HepG2 (cell line): ENCODE measurements at regions not wholly inside any gene's neighbourhood (a gene's known extent, or its start where the extent isn't known, plus 50 kb on each side); places are given as distances from the start of the nearest gene placed in this dataset.

Source experiments
- ATAC-seq: fragments of 200-7000 bp; cut with Tn5 transposase; 3 replicates; pipeline ENCODE4 v1.9.1; 2020; ENCODE audit warnings: mild to moderate bottlenecking, moderate library complexity
- BruUV-seq: library from RNA; stranded (reverse); fragments of 400-500 nt; replicated peaks from 2 replicates; lab custom pipeline; 2021; lab: Mats Ljungman, UMichigan
- CTCF ChIA-PET: fragments of 300-600 bp; formaldehyde crosslinking; extraction: SDS; loops from one replicate; lab custom pipeline; 2021; ENCODE audit warnings: low total read pairs, inconsistent platforms, low intra/inter-chr PET ratio; lab: Yijun Ruan, JAX
- POLR2A ChIA-PET: fragments of 350-600 bp; sonication (Branson Sonifier 250); formaldehyde crosslinking; loops from one replicate; lab custom pipeline; 2020; ENCODE audit warnings: antibody characterized with exemption, inconsistent platforms; lab: Yijun Ruan, JAX
- DNase-seq: peaks from one replicate; pipeline ENCODE4 v3.0.0-alpha.2; 2015; ENCODE audit warnings: low spot score
- FAIRE-seq: peaks from 3 replicates; lab custom pipeline; 2011; peaks lifted over from hg19 to GRCh38; lab: Jason Lieb, UNC
- H2AFZ ChIP-seq: one replicate; pipeline ENCODE4 v1.6.1; 2011; ENCODE audit warnings: low read length, inconsistent platforms
- H3K27ac ChIP-seq: fragments of 300-600 bp; 3 replicates; pipeline ENCODE4 v1.8.0; 2011; ENCODE audit warnings: mixed run types, mild to moderate bottlenecking, mixed read lengths, low read length, inconsistent platforms; ENCODE audit not compliant: insufficient read depth; ENCODE audit errors: extremely low read length
- H3K27me3 ChIP-seq, 2 experiments: fragments of 200-600 bp in 1 of 2; 2 replicates in 1 of 2; 3 replicates in 1 of 2; pipeline versions ENCODE4 v1.6.0 to v1.8.0; 2011; ENCODE audit warnings: low read length in 2 of 2, mild to moderate bottlenecking in 2 of 2, moderate library complexity in 2 of 2, inconsistent platforms in 1 of 2; ENCODE audit not compliant: insufficient read depth in 2 of 2, control insufficient read depth in 1 of 2
- H3K36me3 ChIP-seq, 2 experiments: fragments of 200-600 bp in 1 of 2; replicated peaks in 1 of 2; 2 replicates in 1 of 2; 3 replicates in 1 of 2; pipeline versions ENCODE4 v1.5.1 to v1.8.0; 2011; ENCODE audit warnings: low read length in 2 of 2, inconsistent platforms in 1 of 2; ENCODE audit not compliant: insufficient read depth in 2 of 2, control insufficient read depth in 1 of 2
- H3K4me1 ChIP-seq: 2 replicates; pipeline ENCODE4 v1.5.1; 2012; ENCODE audit warnings: low read length, inconsistent platforms; ENCODE audit not compliant: insufficient read depth
- H3K4me2 ChIP-seq: 2 replicates; pipeline ENCODE4 v1.6.0; 2011; ENCODE audit warnings: low read depth, low read length, inconsistent platforms
- H3K4me3 ChIP-seq, 3 experiments: fragments of 200-600 bp in 1 of 3; sonication (generic), shearing (Covaris generic) in 1 of 3; replicated peaks in 1 of 3; 2 replicates each; pipeline ENCODE4 v1.5.1; 2011 to 2016; ENCODE audit warnings: low read length in 3 of 3, inconsistent platforms in 2 of 3, low read depth in 2 of 3, mild to moderate bottlenecking in 2 of 3, control low read depth in 1 of 3, mixed read lengths in 1 of 3; ENCODE audit not compliant: insufficient read depth in 1 of 3
- H3K79me2 ChIP-seq: one replicate; pipeline ENCODE4 v1.6.1; 2011; ENCODE audit warnings: low read length, inconsistent platforms; ENCODE audit not compliant: insufficient read depth
- H3K9ac ChIP-seq: 2 replicates; pipeline ENCODE4 v1.6.0; 2011; ENCODE audit warnings: mild to moderate bottlenecking, low read depth, low read length, inconsistent platforms; ENCODE audit not compliant: insufficient read depth
- H3K9me3 ChIP-seq: 2 replicates; pipeline ENCODE4 v1.5.1; 2012; ENCODE audit warnings: mild to moderate bottlenecking, low read length
- H4K20me1 ChIP-seq: 2 replicates; pipeline ENCODE4 v1.6.0; 2011; ENCODE audit warnings: inconsistent platforms, mild to moderate bottlenecking, low read length, moderate library complexity; ENCODE audit not compliant: insufficient read depth
- CEBPB ChIP-seq: IDR thresholded peaks from 2 replicates; pipeline ENCODE4 v1.6.1; 2011; ENCODE audit warnings: low read depth, low read length, improper control_type of control experiment, borderline replicate concordance
- FOXO1 ChIP-seq: sonication (generic); formaldehyde crosslinking; IDR thresholded peaks from 2 replicates; pipeline ENCODE4 v1.4.0; 2020; ENCODE audit warnings: missing genetic modification reagents
- KMT2B ChIP-seq: IDR thresholded peaks from 2 replicates; pipeline ENCODE4 v1.6.1; 2016; ENCODE audit warnings: missing genetic modification reagents, missing compliant biosample characterization
- MTA1 ChIP-seq: sonication (generic); formaldehyde crosslinking; IDR thresholded peaks from 2 replicates; pipeline ENCODE4 v1.4.0; 2020; ENCODE audit warnings: missing genetic modification reagents, mild to moderate bottlenecking, borderline replicate concordance
- NFYC ChIP-seq: IDR thresholded peaks from 2 replicates; pipeline ENCODE4 v1.6.1; 2016; ENCODE audit warnings: missing genetic modification reagents, missing compliant biosample characterization
- REPIN1 ChIP-seq: sonication (generic); formaldehyde crosslinking; IDR thresholded peaks from 2 replicates; pipeline ENCODE4 v1.8.0; 2022; ENCODE audit warnings: missing genetic modification reagents, low read depth, mild to moderate bottlenecking, borderline replicate concordance
- SATB2 ChIP-seq: sonication (generic); formaldehyde crosslinking; IDR thresholded peaks from 2 replicates; pipeline ENCODE4 v1.5.0; 2020; ENCODE audit warnings: missing genetic modification reagents
- SP1 ChIP-seq, 2 experiments: fragments of 450-650 bp in 1 of 2; sonication (generic) in 1 of 2; formaldehyde crosslinking in 1 of 2; IDR thresholded peaks; 2 replicates each; pipeline versions ENCODE4 v1.4.0 to v1.6.1; 2016 to 2020; ENCODE audit warnings: missing genetic modification reagents in 1 of 2
- ZBTB7B ChIP-seq: sonication (generic); formaldehyde crosslinking; IDR thresholded peaks from 2 replicates; pipeline ENCODE4 v1.4.0; 2020; ENCODE audit warnings: missing genetic modification reagents
- ZFP62 ChIP-seq: sonication (generic); formaldehyde crosslinking; IDR thresholded peaks from 2 replicates; pipeline ENCODE4 v1.4.0; 2020; ENCODE audit warnings: missing genetic modification reagents
- ZNF205 ChIP-seq: IDR thresholded peaks from 2 replicates; pipeline ENCODE4 v1.6.1; 2018; ENCODE audit warnings: missing biosample characterization, missing genetic modification reagents
- ZNF296 ChIP-seq: sonication (generic); formaldehyde crosslinking; conservative IDR thresholded peaks from 2 replicates; pipeline ENCODE4 v1.5.0; 2020; ENCODE audit warnings: mild to moderate bottlenecking, missing genetic modification reagents
- ZNF468 ChIP-seq: sonication (generic); formaldehyde crosslinking; IDR thresholded peaks from 2 replicates; pipeline ENCODE4 v1.8.0; 2022; ENCODE audit warnings: mild to moderate bottlenecking, moderate library complexity, missing genetic modification reagents
- ZNF598 ChIP-seq: sonication (generic); formaldehyde crosslinking; IDR thresholded peaks from 2 replicates; pipeline ENCODE4 v1.5.1; 2020; ENCODE audit warnings: mild to moderate bottlenecking, missing genetic modification reagents, borderline replicate concordance
- ZNF878 ChIP-seq: sonication (generic); formaldehyde crosslinking; IDR thresholded peaks from 2 replicates; pipeline ENCODE4 v1.8.1; 2023; ENCODE audit warnings: mild to moderate bottlenecking, missing genetic modification reagents, moderate library complexity
- ZSCAN12 ChIP-seq: sonication (generic); formaldehyde crosslinking; IDR thresholded peaks from 2 replicates; pipeline ENCODE4 v1.9.0; 2021; ENCODE audit warnings: mild to moderate bottlenecking, missing genetic modification reagents
- WGBS: methylation state at CpG from one replicate; pipeline ENCODE4 v1.1.6; 2017; ENCODE audit warnings: low lambda C conversion rate; 5-methylcytosine and 5-hydroxymethylcytosine counted together
- in situ Hi-C: cut with HindIII; loops from 2 replicates; pipeline ENCODE4 v1.10.0; 2017; ENCODE audit warnings: low pct_unique_long_range_greater_than_20kb; ENCODE audit not compliant: extremely low pct_ligation_motif_present
- intact Hi-C: fragments of 100-400 bp; cut with micrococcal nuclease; formaldehyde crosslinking; loops from one replicate; pipeline ENCODE4 v1.10.0; 2022; ENCODE audit not compliant: unreplicated experiment
- TF ChIP-seq, protein P1 (sequence below): sonication (generic); formaldehyde crosslinking; IDR thresholded peaks from 2 replicates; pipeline ENCODE4 v1.4.0; 2020; ENCODE audit warnings: missing genetic modification reagents, borderline replicate concordance
- TF ChIP-seq, protein P2 (sequence below), 2 experiments: fragments of 450-650 bp in 1 of 2; sonication (generic) in 1 of 2; formaldehyde crosslinking; IDR thresholded peaks; 2 replicates each; pipeline versions ENCODE4 v1.5.0 to v1.8.0; 2020 to 2022; ENCODE audit warnings: mild to moderate bottlenecking in 1 of 2, missing genetic modification reagents in 1 of 2

DNA sequence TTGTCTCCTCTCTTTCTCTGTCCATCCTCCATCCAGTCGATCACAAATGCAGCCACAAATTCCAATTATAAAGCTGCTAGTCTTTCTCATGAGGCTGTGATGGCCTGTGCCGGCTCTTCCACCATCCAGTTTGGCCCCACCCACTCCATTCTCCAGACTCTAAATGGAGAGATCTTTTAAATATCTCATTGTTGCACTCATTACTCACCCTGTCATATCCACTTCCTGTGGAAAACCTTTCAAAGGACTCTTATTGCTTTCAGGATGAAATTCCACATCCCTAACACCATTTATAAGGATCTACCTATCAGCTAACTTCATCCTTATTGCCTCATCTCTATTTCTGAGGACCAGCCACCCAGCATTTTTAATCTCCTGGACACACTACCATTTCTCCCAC lies 70.6 kb downstream of the NRN1 start (continued):
- TF ChIP-seq CEBPB (no peak), ZNF878 (CRISPR knock-in tag) (no peak)

DNA sequence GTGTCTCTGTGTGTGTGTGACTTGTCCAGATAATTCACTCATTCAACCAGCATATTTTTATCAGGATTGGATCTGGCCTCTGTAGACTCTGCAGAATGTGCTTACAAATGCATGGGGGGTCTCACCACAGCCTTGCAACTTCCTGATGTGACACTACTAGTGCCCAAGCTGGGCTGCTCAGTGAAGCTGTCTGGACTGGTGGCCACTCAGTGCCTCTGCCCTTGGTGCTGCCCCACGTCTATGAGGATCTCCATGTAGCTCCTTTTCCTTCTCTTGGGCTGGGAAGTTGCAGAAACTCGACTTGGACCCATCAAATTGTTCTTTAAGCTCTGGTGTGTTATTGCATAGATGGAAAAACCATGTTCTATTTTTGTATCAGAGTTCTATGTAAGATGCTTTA lies 75.8 kb downstream of the NRN1 start:
- BruUV-seq, result no TSS peak
- 5% methylated on average over 2 of the region's 2 CpGs for WGBS
- H3K9me3 ChIP-seq, result no peaks in the 10 kb centered on the region
- H3K27ac ChIP-seq, result no peak overlapping the region
- intact Hi-C loops (no loop called here), in situ Hi-C loops (no loop called here)
- POLR2A ChIA-PET, result no interaction called here
- H4K20me1 ChIP-seq, result no peaks in the 10 kb centered on the region
- FAIRE-seq (no peak), ATAC-seq (no peak), DNase-seq (no peak)
- H2AFZ ChIP-seq, result no peak overlapping the region
- TF ChIP-seq ZNF296 (CRISPR knock-in tag) (no peak), NFYC (CRISPR knock-in tag) (no peak), KMT2B (no peak), ZNF598 (no peak), ZFP62 (CRISPR knock-in tag) (no peak), ZNF468 (CRISPR knock-in tag) (no peak), ZNF205 (CRISPR knock-in tag) (no peak), ZBTB7B (no peak), ZSCAN12 (CRISPR knock-in tag) (no peak), REPIN1 (CRISPR knock-in tag) (no peak), SP1 (IDR thresholded peaks at IDR 0.05) (no peak), SP1 (CRISPR knock-in tag; IDR thresholded peaks at IDR 0.05) (no peak), MTA1 (CRISPR knock-in tag) (no peak), SATB2 (no peak), FOXO1 (CRISPR knock-in tag) (no peak)
- TF ChIP-seq, protein P1, sequence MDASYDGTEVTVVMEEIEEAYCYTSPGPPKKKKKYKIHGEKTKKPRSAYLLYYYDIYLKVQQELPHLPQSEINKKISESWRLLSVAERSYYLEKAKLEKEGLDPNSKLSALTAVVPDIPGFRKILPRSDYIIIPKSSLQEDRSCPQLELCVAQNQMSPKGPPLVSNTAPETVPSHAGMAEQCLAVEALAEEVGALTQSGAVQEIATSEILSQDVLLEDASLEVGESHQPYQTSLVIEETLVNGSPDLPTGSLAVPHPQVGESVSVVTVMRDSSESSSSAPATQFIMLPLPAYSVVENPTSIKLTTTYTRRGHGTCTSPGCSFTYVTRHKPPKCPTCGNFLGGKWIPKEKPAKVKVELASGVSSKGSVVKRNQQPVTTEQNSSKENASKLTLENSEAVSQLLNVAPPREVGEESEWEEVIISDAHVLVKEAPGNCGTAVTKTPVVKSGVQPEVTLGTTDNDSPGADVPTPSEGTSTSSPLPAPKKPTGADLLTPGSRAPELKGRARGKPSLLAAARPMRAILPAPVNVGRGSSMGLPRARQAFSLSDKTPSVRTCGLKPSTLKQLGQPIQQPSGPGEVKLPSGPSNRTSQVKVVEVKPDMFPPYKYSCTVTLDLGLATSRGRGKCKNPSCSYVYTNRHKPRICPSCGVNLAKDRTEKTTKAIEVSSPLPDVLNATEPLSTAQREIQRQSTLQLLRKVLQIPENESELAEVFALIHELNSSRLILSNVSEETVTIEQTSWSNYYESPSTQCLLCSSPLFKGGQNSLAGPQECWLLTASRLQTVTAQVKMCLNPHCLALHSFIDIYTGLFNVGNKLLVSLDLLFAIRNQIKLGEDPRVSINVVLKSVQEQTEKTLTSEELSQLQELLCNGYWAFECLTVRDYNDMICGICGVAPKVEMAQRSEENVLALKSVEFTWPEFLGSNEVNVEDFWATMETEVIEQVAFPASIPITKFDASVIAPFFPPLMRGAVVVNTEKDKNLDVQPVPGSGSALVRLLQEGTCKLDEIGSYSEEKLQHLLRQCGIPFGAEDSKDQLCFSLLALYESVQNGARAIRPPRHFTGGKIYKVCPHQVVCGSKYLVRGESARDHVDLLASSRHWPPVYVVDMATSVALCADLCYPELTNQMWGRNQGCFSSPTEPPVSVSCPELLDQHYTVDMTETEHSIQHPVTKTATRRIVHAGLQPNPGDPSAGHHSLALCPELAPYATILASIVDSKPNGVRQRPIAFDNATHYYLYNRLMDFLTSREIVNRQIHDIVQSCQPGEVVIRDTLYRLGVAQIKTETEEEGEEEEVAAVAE (CRISPR knock-in tag), result no peak
- TF ChIP-seq, protein P2, sequence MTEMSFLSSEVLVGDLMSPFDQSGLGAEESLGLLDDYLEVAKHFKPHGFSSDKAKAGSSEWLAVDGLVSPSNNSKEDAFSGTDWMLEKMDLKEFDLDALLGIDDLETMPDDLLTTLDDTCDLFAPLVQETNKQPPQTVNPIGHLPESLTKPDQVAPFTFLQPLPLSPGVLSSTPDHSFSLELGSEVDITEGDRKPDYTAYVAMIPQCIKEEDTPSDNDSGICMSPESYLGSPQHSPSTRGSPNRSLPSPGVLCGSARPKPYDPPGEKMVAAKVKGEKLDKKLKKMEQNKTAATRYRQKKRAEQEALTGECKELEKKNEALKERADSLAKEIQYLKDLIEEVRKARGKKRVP (CRISPR knock-in tag; IDR thresholded peaks at IDR 0.05), result no peak
- 0 out of 5 replicates have a peak, but pooled peaks cover 0 to 5% of the 10 kb centered on the region in 2 experiments for H3K27me3 ChIP-seq
- no peak overlapping the region for H3K9ac ChIP-seq
- CTCF ChIA-PET, result no interaction called here
- H3K79me2 ChIP-seq, result no peaks in the 10 kb centered on the region
- no peaks in the 10 kb centered on the region for H3K36me3 ChIP-seq
- no peaks in the 10 kb centered on the region for H3K4me1 ChIP-seq
- H3K4me2 ChIP-seq, result no peak overlapping the region
- no peak overlapping the region for H3K4me3 ChIP-seq
